BLaER1 treated with 17β-estradiol and CSF1 and Interleukin-3, amounts not matched to agents 10 nM and 100 nM (cell line): ENCODE measurements at regions not wholly inside any gene's neighbourhood (a gene's known extent, or its start where the extent isn't known, plus 50 kb on each side); places are given as distances from the start of the nearest gene placed in this dataset.

Experiments
- H3K27ac ChIP-seq, 11 experiments: shearing (Covaris generic); formaldehyde crosslinking; 2 replicates each; pipeline ENCODE4 v1.8.1; 2022
- H3K27me3 ChIP-seq, 11 experiments: shearing (Covaris generic); formaldehyde crosslinking; 2 replicates each; pipeline ENCODE4 v1.8.1; 2022
- H3K36me3 ChIP-seq, 11 experiments: shearing (Covaris generic); formaldehyde crosslinking; 2 replicates each; pipeline ENCODE4 v1.8.1; 2022
- H3K4me1 ChIP-seq, 10 experiments: shearing (Covaris generic); formaldehyde crosslinking; 2 replicates each; pipeline ENCODE4 v1.8.1; 2022
- H3K4me2 ChIP-seq, 11 experiments: shearing (Covaris generic); formaldehyde crosslinking; 2 replicates each; pipeline ENCODE4 v1.8.1; 2022
- H3K4me3 ChIP-seq, 10 experiments: shearing (Covaris generic); formaldehyde crosslinking; 2 replicates each; pipeline ENCODE4 v1.8.1; 2022
- H3K9ac ChIP-seq, 11 experiments: shearing (Covaris generic); formaldehyde crosslinking; 2 replicates each; pipeline ENCODE4 v1.8.1; 2022
- H3K9me3 ChIP-seq, 11 experiments: shearing (Covaris generic); formaldehyde crosslinking; replicated peaks in 1 of 11; 2 replicates each; pipeline ENCODE4 v1.8.1; 2022
- H4K20me1 ChIP-seq, 11 experiments: shearing (Covaris generic); formaldehyde crosslinking; 2 replicates each; pipeline ENCODE4 v1.8.1; 2022
- Cebpa-rat ChIP-seq, 11 experiments: shearing (Covaris generic); IDR thresholded peaks; 2 replicates each; pipeline ENCODE4 v1.8.1; 2022

DNA sequence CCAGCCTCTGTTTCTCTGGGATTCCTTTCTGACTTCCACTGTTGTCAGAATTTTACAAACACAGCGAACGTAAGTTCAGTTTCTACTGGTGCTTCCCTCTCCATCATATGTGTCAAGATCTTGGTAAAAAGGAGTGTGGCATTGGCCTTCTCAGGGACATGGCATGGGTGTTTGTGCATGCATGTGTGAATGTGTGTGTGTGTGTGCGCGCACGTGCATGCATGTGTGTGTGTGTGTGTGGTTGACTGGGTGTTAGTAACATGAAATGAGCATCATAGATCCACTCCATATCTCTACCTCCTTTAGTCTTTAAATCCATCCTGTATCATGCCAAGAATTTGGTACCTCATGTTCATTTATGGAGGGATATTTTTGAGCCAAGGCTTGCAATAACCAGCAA, 411.3 kb downstream of the NPHP4 start:
- no peak for TF ChIP-seq Cebpa-rat (IDR thresholded peaks at IDR 0.05)
- no peak overlapping the region for H3K4me3 ChIP-seq
- no peaks in the 10 kb centered on the region for H3K27me3 ChIP-seq
- no peak overlapping the region for H3K27ac ChIP-seq
- no peaks in the 10 kb centered on the region for H4K20me1 ChIP-seq
- H3K9ac ChIP-seq, result no peak overlapping the region
- peaks cover 0 to 13% (median 6%) of the 10 kb centered on the region in 10 experiments; a peak in 8 of 20 replicates for H3K4me1 ChIP-seq
- H3K36me3 ChIP-seq, result no peaks in the 10 kb centered on the region
- no peak overlapping the region for H3K4me2 ChIP-seq
- H3K9me3 ChIP-seq, result peaks cover 0 to 19% (median 14%) of the 10 kb centered on the region in 11 experiments; a peak in 12 of 22 replicates

DNA sequence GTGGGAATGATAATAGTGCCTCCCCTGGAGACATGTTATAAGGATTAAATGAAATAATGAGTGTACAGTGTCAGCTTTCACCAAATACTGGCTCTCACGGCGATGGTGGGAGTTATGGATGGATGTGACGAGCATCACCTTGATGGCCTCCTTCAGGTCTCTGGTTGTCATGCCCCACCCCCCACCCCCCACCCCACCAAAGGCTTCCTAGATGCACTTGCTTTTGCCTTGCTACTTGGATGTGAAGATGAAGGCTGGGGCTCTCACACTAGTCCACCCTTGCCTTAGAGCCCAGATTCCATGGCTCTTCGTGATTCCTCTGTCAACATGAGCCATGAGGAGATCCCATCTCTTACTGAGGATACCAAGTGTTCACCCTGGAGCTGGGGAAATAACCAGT, 412.3 kb downstream of the NPHP4 start:
- no peak overlapping the region for H3K4me3 ChIP-seq
- no peak for TF ChIP-seq Cebpa-rat (IDR thresholded peaks at IDR 0.05)
- peaks cover 0 to 19% (median 14%) of the 10 kb centered on the region in 11 experiments; a peak in 12 of 22 replicates for H3K9me3 ChIP-seq
- no peak overlapping the region for H3K9ac ChIP-seq
- no peaks in the 10 kb centered on the region for H4K20me1 ChIP-seq
- H3K27ac ChIP-seq, result no peak overlapping the region
- H3K27me3 ChIP-seq, result no peaks in the 10 kb centered on the region
- H3K4me2 ChIP-seq, result no peak overlapping the region
- peaks cover 0 to 16% (median 6%) of the 10 kb centered on the region in 10 experiments; a peak in 8 of 20 replicates for H3K4me1 ChIP-seq
- no peaks in the 10 kb centered on the region for H3K36me3 ChIP-seq

DNA sequence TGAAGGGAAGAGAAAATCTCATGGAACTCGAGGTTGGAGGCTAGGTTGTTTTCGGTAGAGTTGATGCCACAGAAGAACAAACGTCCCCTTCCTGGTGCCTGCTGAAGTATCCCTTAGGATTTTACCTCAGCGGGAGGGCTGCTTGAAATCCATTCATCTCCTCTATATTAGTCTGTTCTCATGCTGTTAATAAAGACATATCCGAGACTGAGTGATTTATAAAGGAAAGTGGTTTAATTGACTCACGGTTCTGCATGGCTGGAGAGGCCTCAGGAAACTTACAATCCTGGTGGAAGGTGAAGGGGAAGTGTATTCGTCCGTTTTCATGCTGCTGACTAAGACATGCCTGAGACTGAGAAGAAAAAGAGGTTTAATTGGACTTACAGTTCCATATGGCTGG, 413.5 kb downstream of the NPHP4 start:
- Histone ChIP-seq H3K9me3 (peaks cover 0 to 19% (median 14%) of the 10 kb centered on the region in 11 experiments; a peak in 12 of 22 replicates), H3K4me3 (no peak overlapping the region), H3K9ac (no peak overlapping the region), H3K4me1 (peaks cover 0 to 16% (median 6%) of the 10 kb centered on the region in 10 experiments; a peak in 8 of 20 replicates), H3K36me3 (no peaks in the 10 kb centered on the region), H4K20me1 (no peaks in the 10 kb centered on the region), H3K27me3 (no peaks in the 10 kb centered on the region), H3K4me2 (no peak overlapping the region), H3K27ac (no peak overlapping the region)
- no peak for TF ChIP-seq Cebpa-rat (IDR thresholded peaks at IDR 0.05)

DNA sequence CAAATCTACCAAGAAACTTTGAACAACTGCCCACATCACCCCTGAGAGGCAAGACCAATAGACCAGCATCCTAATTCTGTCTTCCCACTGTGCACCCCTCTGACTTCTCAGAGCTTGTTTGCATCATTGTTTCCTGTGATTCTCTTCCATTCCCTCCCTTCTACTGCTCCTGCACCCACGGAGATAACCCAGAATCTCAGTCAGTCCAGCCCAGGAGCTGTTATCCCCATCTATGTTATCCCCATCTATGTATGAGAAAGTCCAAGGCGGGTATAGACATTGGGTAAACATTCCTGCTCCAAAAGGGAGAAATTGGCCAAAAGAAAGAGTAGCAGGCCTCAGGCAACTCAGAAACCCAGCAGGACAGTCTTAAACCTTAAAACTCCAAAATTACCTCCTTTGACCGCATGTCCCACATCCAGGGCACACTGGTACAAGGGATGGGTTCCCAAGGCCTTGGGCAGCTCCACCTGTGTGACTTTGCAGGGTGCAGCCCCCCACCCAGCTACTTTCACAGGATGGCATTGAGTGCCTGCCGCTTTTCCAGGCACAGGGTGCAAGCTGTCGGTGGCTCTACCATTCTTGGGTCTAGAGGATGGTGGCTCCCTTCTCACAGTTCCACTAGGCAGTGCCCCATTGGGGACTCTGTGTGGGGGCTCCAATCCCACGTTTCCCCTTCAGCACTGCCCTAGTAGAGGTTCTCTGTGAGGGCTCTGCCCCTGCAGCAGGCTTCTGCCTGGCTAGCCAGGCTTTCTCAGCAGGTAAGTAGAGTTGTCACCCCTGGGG, 414.8 kb downstream of the NPHP4 start:
- no peak for TF ChIP-seq Cebpa-rat (IDR thresholded peaks at IDR 0.05)
- no peaks in the 10 kb centered on the region for H3K27me3 ChIP-seq
- peaks cover 0 to 16% (median 6%) of the 10 kb centered on the region in 10 experiments; a peak in 8 of 20 replicates for H3K4me1 ChIP-seq
- H3K36me3 ChIP-seq, result no peaks in the 10 kb centered on the region
- H4K20me1 ChIP-seq, result no peaks in the 10 kb centered on the region
- H3K4me3 ChIP-seq, result no peak overlapping the region
- peaks cover 0 to 19% (median 14%) of the 10 kb centered on the region in 11 experiments; a peak in 12 of 22 replicates for H3K9me3 ChIP-seq
- peak overlapping the region in 4 of 11 experiments; percentile 20 to 46 (median 32); a peak in 6 of 22 replicates for H3K4me2 ChIP-seq
- H3K9ac ChIP-seq, result no peak overlapping the region
- no peak overlapping the region for H3K27ac ChIP-seq

DNA sequence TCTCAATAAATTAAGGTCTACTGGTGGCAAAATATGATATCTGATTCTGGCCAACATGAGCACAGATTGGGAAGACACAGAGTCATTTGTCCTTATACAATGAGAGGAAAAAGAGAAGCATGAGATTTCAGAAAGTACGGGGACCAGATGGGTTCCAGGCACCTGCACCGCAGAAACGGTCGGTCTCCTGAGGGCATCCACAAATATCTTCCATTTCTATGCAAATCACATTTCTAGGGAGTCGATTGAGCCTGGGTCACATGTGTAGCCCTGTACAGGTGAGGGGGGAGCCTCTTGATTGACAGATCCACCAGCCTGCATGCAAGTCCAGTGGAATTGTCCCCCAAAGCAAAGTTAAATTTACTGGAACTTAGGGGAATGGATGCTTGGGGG, 415.6 kb downstream of the NPHP4 start:
- Histone ChIP-seq H3K4me3 (no peak overlapping the region), H3K4me1 (peaks cover 0 to 16% (median 6%) of the 10 kb centered on the region in 10 experiments; a peak in 8 of 20 replicates), H3K27me3 (no peaks in the 10 kb centered on the region), H3K27ac (no peak overlapping the region), H3K4me2 (peak overlapping the region in 6 of 11 experiments; percentile 9 to 46 (median 21); a peak in 7 of 22 replicates), H4K20me1 (no peaks in the 10 kb centered on the region), H3K9ac (no peak overlapping the region), H3K36me3 (no peaks in the 10 kb centered on the region), H3K9me3 (peaks cover 0 to 20% (median 14%) of the 10 kb centered on the region in 11 experiments; a peak in 12 of 22 replicates)
- TF ChIP-seq Cebpa-rat (IDR thresholded peaks at IDR 0.05), result no peak

DNA sequence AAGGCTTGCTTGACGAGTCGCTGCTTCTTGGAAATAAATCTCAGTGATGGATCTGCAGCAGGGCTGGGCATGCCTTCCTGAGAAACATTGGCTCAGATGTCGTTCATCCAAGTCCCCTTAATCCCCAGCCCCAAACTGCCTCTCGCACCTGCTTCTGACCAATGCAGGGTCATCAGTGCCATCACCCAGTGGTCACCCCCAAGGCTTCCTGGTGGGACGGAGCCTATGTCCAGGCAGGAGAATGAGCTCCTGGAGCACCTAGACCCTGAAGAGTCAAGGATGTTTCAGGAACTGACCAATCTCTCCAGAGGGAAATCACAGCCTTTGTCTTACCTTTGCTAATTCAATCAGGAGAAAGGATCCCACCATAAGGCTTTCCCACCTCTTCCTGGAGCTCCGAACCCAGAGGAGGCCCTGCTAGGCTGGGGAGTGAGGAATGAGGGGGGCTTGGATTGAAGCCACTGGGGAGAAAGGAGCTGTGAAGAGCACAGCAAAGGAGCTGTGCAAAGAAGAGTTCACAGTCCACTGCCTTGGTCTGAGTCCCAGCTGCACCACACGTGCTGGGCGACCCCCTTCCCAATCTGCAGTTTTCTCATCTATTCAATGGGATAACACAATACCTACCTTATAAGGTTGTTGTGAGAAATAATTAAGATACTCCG, 416.1 kb downstream of the NPHP4 start:
- peak overlapping the region in 4 of 11 experiments; percentile 9 to 46 (median 30); a peak in 6 of 22 replicates for H3K4me2 ChIP-seq
- no peak overlapping the region for H3K9ac ChIP-seq
- H3K27me3 ChIP-seq, result no peaks in the 10 kb centered on the region
- H3K36me3 ChIP-seq, result no peaks in the 10 kb centered on the region
- no peak overlapping the region for H3K4me3 ChIP-seq
- H4K20me1 ChIP-seq, result no peaks in the 10 kb centered on the region
- peaks cover 0 to 16% (median 6%) of the 10 kb centered on the region in 10 experiments; a peak in 8 of 20 replicates for H3K4me1 ChIP-seq
- H3K9me3 ChIP-seq, result peaks cover 0 to 26% (median 15%) of the 10 kb centered on the region in 11 experiments; a peak in 14 of 22 replicates
- TF ChIP-seq Cebpa-rat (IDR thresholded peaks at IDR 0.05), result no peak
- no peak overlapping the region for H3K27ac ChIP-seq

DNA sequence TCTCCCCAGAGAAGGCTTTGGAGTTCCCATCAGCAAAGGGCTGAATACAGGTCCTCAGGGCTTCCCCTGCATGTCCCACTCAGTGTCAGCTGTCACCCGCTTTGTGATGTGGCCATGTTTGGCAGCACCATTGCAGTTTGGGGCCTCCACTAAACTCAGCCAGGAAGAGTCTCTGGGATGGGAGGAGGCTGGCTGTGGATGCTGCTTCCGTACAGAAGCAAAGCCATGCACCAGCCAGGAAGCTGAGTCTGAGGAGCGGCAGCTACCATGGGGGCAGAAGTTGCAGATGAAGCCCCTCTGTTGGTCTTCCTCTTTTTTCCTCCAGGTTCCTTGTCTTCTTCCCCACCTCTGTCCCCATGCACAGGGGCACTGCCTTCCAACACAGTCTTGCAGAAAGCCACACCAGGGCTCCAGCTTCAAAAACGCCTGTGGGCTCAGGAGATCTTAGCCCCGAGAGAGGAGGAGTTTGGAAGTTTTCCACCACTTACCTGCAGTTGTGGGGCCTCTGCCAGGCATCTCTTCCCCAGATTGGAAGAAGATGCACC, 416.8 kb downstream of the NPHP4 start:
- H3K4me1 ChIP-seq, result peaks cover 0 to 16% (median 6%) of the 10 kb centered on the region in 10 experiments; a peak in 8 of 20 replicates
- no peak overlapping the region for H3K9ac ChIP-seq
- H3K27me3 ChIP-seq, result no peaks in the 10 kb centered on the region
- no peak overlapping the region for H3K27ac ChIP-seq
- peak overlapping the region in 1 of 11 experiments; percentile 5; a peak in 2 of 22 replicates for H3K4me2 ChIP-seq
- H3K4me3 ChIP-seq, result no peak overlapping the region
- H4K20me1 ChIP-seq, result no peaks in the 10 kb centered on the region
- no peak for TF ChIP-seq Cebpa-rat (IDR thresholded peaks at IDR 0.05)
- H3K9me3 ChIP-seq, result peaks cover 5 to 31% (median 16%) of the 10 kb centered on the region in 11 experiments; a peak in 18 of 22 replicates
- no peaks in the 10 kb centered on the region for H3K36me3 ChIP-seq

DNA sequence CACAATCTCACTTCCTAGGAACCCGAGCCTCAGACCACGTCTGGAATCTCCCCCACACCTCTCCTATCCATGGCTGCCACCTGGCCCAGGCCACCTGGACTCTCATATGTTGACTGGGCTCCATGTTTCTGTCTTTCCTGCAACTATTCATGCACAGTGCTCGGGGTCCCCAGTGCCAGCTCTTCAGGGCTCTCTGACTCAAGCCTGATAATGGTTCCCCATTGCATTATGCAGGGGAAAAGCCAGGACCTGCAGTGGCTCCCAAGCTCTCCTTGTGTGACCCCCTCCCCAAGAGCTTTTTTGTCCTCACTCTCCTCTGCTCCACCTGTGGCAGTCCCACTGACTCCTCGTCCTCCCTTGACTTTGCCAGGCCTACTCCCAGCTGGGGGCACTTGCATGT, 417.6 kb downstream of the NPHP4 start:
- Histone ChIP-seq H3K27me3 (no peaks in the 10 kb centered on the region), H3K4me3 (no peak overlapping the region), H4K20me1 (no peaks in the 10 kb centered on the region), H3K9ac (no peak overlapping the region), H3K9me3 (peaks cover 12 to 35% (median 24%) of the 10 kb centered on the region in 11 experiments), H3K27ac (no peak overlapping the region), H3K4me2 (0 out of 22 replicates have a peak overlapping the region, but pooled peaks of 1 of the 11 experiments have one; percentile 5), H3K4me1 (peaks cover 0 to 16% (median 6%) of the 10 kb centered on the region in 10 experiments; a peak in 8 of 20 replicates), H3K36me3 (no peaks in the 10 kb centered on the region)
- no peak for TF ChIP-seq Cebpa-rat (IDR thresholded peaks at IDR 0.05)

DNA sequence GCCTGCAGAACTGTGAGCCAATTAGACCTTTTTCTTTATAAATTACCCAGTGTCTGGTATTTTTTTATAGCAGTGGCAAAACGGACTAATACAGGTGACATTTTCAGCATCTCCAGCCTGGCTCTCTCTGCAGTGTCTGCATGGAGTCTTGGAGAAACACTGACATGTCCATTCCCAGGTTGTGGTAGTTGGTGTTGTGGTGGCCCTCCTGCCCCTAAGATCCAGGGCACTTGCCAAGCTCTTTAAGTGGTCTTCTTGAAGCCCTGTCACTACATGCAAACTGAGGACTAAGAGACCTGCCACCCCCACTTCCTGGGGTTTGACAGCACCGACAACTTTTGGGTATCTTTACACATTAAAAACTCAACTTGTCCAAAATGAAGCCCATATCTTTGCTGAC, 419.4 kb downstream of the NPHP4 start:
- Histone ChIP-seq H3K4me2 (no peak overlapping the region), H3K27ac (no peak overlapping the region), H3K9ac (no peak overlapping the region), H4K20me1 (no peaks in the 10 kb centered on the region), H3K4me1 (peaks cover 0 to 16% (median 6%) of the 10 kb centered on the region in 10 experiments; a peak in 8 of 20 replicates), H3K27me3 (no peaks in the 10 kb centered on the region), H3K9me3 (peaks cover 17 to 33% (median 24%) of the 10 kb centered on the region in 11 experiments), H3K4me3 (no peak overlapping the region), H3K36me3 (no peaks in the 10 kb centered on the region)
- TF ChIP-seq Cebpa-rat (IDR thresholded peaks at IDR 0.05), result no peak
